Endothelial cell of umbilical vein (primary cell): ENCODE measurements at regions not wholly inside any gene's neighbourhood (a gene's known extent, or its start where the extent isn't known, plus 50 kb on each side); places are given as distances from the start of the nearest gene placed in this dataset.
"Not testable (repeated sequence)": the region's sequence is repeated elsewhere in the genome, so short reads cannot be mapped to it uniquely, and the experiment has no call there.

Experiments
- EZH2 ChIP-seq: IDR thresholded peaks from 2 replicates; pipeline ENCODE4 v1.6.1; 2012; ENCODE audit warnings: borderline replicate concordance, low read depth, mild to moderate bottlenecking, moderate library complexity, low read length, inconsistent platforms; ENCODE audit not compliant: severe bottlenecking
- FOS ChIP-seq: IDR thresholded peaks from 2 replicates; pipeline ENCODE4 v1.6.1; 2011; ENCODE audit warnings: mild to moderate bottlenecking, low read length, moderate library complexity, borderline replicate concordance; ENCODE audit not compliant: insufficient read depth
- JUN ChIP-seq: IDR thresholded peaks from 2 replicates; pipeline ENCODE4 v1.6.1; 2011; ENCODE audit warnings: borderline replicate concordance, low read depth; ENCODE audit not compliant: insufficient read length, insufficient read depth
- POLR2A ChIP-seq: IDR thresholded peaks from 2 replicates; pipeline ENCODE4 v1.6.1; 2012; ENCODE audit warnings: low read depth, mild to moderate bottlenecking, control low read depth, low read length
- POLR2AphosphoS5 ChIP-seq: IDR thresholded peaks from 2 replicates; pipeline ENCODE4 v1.6.1; 2012; ENCODE audit warnings: low read depth, mild to moderate bottlenecking, control low read depth, low read length, moderate library complexity; ENCODE audit not compliant: insufficient read depth
- TF ChIP-seq, protein P1 (sequence below), 2 donors: IDR thresholded peaks; 1 replicate in 1 of 2; 2 replicates in 1 of 2; pipeline ENCODE4 v1.5.1; 2011; ENCODE audit warnings: low read length in 2 of 2, mild to moderate bottlenecking in 2 of 2, moderate library complexity in 2 of 2, control low read depth in 1 of 2, inconsistent platforms in 1 of 2, low read depth in 1 of 2; ENCODE audit not compliant: insufficient read depth in 1 of 2; ENCODE audit errors: extremely low read depth in 1 of 2
- TF ChIP-seq, protein P2 (sequence below): IDR thresholded peaks from 2 replicates; pipeline ENCODE4 v1.6.1; 2011; ENCODE audit not compliant: insufficient read depth, insufficient read length

DNA sequence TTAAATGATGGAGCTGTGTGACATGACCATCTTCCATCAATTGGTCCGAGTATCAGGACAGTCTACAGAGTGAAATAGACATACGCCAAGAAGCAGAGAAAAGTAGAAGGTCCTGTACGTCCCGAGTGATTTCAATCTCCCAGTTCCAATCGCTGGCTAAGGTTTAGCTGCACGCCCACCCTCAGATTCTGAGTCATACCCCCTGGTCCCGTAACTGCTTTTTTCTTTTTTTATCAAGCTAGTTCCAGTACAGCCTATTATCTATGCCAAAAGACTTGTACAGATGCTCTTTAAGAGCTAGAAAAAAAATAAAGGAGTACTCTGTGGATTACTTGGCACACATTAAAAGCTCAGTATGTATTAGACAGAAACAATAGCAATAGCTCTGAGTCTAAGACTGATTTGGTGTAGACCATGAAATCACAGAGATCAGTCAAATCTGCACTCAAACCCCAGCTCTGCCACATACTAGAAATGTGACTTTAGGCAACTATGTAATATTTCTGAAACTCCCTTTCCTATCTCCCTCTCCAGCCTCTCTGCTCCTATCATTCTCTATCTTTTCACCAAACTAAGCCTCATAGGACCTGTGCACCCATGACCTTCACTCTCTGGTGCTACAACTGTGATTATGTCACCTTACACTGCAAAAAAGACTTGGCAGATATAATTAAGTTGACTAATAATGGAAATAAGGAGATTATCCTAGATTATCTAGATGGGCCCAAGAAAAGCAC, 63.0 kb upstream of the SRRM3 start:
- TF ChIP-seq, protein P1, sequence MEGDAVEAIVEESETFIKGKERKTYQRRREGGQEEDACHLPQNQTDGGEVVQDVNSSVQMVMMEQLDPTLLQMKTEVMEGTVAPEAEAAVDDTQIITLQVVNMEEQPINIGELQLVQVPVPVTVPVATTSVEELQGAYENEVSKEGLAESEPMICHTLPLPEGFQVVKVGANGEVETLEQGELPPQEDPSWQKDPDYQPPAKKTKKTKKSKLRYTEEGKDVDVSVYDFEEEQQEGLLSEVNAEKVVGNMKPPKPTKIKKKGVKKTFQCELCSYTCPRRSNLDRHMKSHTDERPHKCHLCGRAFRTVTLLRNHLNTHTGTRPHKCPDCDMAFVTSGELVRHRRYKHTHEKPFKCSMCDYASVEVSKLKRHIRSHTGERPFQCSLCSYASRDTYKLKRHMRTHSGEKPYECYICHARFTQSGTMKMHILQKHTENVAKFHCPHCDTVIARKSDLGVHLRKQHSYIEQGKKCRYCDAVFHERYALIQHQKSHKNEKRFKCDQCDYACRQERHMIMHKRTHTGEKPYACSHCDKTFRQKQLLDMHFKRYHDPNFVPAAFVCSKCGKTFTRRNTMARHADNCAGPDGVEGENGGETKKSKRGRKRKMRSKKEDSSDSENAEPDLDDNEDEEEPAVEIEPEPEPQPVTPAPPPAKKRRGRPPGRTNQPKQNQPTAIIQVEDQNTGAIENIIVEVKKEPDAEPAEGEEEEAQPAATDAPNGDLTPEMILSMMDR (IDR thresholded peaks at IDR 0.05; ENCODE audit: extremely low read depth in 1 of 2, insufficient read depth in 1 of 2, low read depth in 1 of 2, low read length in 2 of 2), result not testable (repeated sequence)
- not testable (repeated sequence) for TF ChIP-seq POLR2AphosphoS5, JUN, POLR2A, EZH2, FOS
- TF ChIP-seq, protein P2, sequence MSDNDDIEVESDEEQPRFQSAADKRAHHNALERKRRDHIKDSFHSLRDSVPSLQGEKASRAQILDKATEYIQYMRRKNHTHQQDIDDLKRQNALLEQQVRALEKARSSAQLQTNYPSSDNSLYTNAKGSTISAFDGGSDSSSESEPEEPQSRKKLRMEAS, result not testable (repeated sequence)
